Brain pericyte (primary cell): ENCODE measurements at regions not wholly inside any gene's neighbourhood (a gene's known extent, or its start where the extent isn't known, plus 50 kb on each side); places are given as distances from the start of the nearest gene placed in this dataset.

Experiments
- DNase-seq: peaks from one replicate; pipeline ENCODE4 v3.0.0-alpha.2; 2012; ENCODE audit warnings: low read depth, low spot score

- no peak for DNase-seq
Measured at GRCh38 chr17:13359774-13360173, 242.0 kb downstream of the HS3ST3A1 start.

DNA sequence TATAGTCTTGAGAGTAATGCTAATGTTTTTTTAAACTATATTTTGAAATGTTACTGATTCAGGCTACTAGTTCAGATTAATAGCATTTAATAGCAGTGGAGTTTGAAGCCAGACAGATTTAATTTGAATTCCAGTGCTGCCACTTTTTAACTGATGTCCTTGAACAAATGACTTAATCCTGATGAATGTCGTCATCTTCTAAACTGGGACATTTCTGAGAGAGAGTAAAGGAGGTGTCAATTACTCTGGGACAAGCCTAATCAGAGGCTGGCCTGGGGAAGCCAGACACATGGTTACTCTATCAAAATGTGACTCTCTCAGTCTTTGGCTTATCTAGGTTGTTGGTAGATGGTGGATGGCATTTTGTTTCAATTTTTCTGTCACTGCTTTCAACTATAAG, 246.7 kb downstream of the HS3ST3A1 start:
- DNase-seq: no peak

- DNase-seq: no peak
Measured at GRCh38 chr17:13353590-13353989, 248.1 kb downstream of the HS3ST3A1 start.

GRCh38 chr17:13352747-13353415, 248.8 kb downstream of the HS3ST3A1 start:
- no peak for DNase-seq

- DNase-seq: no peak
Measured at GRCh38 chr17:13351046-13351445, 250.7 kb downstream of the HS3ST3A1 start.

- DNase-seq: no peak
Measured at GRCh38 chr17:13350466-13350865, 251.3 kb downstream of the HS3ST3A1 start.

DNA sequence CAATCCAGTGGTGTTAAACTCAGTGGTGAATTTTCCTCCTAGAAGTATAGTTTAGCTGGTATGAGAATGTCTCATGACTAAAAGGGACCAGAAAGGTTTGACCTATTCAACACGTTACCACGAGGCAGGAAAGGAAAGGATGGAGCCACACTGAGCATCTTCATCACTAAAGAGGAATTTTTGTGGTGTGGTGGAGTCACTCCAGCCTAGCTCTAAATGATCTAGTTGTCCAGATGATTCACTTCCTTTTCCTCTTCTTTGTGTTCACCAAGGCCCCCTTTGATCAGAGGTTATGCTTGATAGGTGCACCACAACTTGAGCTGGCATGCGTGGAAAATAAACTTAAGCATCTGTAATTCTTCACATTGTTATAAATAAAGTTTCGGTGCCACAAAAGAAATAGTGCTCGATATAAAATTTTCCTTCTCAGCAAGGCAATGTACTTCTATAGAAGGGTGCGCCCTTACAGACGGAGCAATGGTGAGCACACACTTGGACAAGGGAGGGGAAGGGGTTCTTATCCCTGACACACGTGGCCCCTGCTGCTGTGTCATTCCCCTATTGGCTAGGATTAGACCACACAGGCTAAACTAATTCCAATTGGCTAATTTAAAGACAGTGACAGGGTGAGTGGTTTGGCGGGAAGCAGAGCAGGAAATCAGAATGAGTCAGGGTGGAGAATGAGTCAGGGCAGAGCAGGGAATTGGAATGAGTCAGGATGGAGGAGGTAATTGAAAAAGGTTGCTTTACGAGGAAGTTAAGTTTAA, 254.6 kb downstream of the HS3ST3A1 start:
- no peak for DNase-seq

GRCh38 chr17:13346592-13346991, 255.1 kb downstream of the HS3ST3A1 start:
- no peak for DNase-seq

GRCh38 chr17:13346081-13346533, 255.6 kb downstream of the HS3ST3A1 start:
- no peak for DNase-seq

DNA sequence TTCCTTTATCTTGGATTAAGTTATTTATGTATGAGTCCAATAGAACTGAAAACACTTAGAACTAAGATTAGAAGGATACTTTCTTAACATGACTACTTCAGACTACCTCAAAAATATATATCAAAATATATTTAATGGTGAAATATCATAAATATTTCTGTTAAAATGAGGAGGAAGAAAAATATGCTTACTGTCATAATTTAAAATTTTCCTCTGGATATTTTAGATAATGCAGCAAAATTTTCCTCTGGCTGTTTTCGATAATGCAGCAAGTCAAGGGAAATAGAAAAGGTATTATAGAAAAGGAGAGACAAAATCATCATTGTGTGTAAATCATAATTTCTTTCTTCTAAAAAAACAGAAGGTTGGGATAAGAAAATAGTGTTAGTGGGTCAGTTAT, 263.3 kb downstream of the HS3ST3A1 start:
- DNase-seq: no peak

DNA sequence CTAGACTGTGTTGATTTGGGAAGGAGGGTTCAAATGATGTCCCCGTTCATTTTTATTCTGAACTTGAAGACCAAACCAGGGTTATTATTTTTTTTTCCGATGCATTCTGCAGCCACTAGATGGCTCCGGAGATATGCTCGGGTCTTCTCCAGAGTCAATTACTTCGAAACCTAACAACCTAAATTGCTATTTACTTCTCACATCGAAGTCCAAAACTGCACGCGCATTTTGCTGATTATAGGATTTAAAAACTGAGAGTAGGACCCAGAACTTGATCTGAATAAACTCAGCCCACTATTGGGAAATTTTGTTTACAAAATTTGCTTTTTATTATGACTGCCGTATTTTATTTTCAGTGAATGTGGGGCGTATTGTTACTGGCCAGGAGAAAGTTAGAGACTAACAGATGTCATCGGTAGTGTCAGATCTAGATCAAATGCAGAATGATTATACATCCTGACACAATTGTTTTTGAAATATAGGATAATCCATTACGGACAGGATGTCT, 263.8 kb downstream of the HS3ST3A1 start:
- DNase-seq: no peak

DNA sequence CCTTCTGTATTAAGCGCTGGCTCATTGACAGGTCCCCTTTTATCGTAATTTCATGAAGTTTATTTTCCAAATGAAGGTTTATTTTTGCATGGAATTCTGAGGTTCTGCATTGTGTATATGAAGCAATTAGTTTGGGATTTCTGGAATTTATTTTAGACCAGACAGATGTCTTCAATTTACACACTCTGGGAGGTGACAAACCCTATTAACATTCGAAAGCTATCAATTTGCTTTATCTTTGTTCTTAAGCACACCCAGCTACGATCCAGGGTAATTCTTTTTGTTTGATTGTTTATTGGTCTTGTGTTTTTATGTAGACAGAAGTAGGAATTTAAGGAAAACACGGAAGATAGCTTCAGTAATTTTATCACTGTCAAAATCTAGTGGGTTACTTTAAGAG, 264.6 kb downstream of the HS3ST3A1 start:
- no peak for DNase-seq

- DNase-seq: no peak
Measured at GRCh38 chr17:13334374-13334773, 267.4 kb downstream of the HS3ST3A1 start.

DNA sequence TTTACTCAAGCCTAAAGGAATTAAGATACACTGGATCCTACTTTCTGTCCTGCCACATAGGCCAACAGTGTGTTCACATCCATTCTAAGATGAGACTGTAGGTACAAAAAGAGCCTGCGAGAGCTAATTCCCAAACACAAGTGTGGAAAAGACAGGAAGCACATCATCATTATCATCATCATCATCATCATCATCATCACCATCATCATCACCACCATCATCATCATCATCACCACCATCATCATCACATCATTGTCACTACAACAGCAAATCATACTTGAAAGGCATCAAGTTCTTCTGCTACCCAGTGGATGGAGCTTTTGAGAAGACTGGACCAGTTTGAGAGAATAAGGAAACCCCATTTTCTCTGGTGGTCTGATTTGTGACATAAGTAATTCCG, 268.1 kb downstream of the HS3ST3A1 start:
- DNase-seq: no peak

- no peak for DNase-seq
Measured at GRCh38 chr17:13332207-13332606, 269.5 kb downstream of the HS3ST3A1 start.

- no peak for DNase-seq
Measured at GRCh38 chr17:13329421-13329820, 272.3 kb downstream of the HS3ST3A1 start.

DNA sequence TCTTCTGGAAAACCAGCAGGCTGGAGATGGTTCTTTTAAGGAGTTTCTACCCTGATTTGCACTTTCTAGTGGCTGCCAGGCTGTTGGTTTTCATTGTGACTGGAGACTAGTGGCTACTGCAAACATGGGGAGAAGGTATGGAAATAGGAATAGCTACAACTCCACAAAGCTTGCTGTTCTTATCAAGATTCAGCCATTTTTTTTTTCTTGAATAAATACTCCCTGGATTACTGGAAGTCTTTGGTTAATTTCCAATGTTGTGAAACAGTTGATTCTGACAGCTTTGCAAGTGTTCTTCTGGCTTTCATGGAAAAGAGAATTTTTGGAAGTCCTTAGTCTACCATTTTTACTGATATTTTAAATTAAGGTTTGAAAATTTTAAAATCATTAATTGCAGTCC, 277.7 kb downstream of the HS3ST3A1 start:
- no peak for DNase-seq

DNA sequence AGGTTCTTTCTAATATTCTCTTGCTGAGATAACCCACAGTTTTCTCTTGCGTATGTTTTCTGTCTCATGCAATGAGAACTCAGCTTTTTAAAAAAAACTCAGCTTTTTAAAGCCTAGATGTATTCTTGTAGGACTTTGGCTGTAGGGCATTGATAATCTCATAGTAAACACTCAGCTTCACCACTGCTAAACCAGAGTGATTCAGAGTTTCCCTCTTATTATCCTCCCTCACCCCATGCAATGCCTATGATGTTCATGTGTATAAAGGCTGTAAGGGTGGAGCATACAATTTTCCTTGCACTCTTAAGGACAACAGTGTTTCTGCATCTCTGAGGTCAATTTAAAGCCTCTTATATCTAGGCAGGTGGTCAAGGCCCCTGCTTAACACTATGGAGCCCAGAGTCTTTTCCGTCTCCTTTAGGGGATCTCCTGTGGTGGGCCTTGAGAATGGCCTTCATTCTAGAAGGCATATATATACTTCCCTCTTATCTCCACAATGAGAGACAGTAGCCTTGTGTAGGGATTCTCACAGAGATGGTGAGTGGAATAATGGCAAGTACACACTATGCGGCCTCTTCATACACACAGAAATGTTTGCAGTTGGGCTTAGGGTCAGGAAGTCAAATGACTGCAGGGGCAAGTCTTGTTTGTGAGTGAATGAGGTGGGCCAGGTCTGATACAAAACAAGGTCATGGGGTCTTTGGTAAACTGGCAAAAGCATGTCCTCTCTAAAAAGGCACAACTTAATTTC, 279.6 kb downstream of the HS3ST3A1 start:
- DNase-seq: no peak

GRCh38 chr17:13320046-13320785, 281.5 kb downstream of the HS3ST3A1 start:
- no peak for DNase-seq

DNA sequence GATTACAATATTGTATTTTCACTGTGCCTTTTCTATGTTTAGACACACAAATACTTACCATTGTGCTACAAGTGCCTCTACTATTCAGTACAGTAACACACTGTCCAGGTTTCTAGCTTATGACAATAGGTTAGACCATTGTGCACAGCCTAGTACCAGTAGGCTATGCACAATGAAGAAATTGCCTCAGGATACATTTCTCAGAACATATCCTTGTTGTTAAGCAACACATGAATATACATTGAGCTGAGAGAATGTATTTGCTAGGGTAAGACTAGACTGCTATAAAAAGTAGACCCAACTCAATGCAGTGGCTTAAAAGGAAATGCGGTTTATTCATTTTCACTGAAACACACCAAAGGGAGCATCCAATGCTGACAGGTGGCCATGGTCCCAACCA, 285.1 kb downstream of the HS3ST3A1 start:
- no peak for DNase-seq

- no peak for DNase-seq
Measured at GRCh38 chr17:13311306-13311705, 290.4 kb downstream of the HS3ST3A1 start.

DNA sequence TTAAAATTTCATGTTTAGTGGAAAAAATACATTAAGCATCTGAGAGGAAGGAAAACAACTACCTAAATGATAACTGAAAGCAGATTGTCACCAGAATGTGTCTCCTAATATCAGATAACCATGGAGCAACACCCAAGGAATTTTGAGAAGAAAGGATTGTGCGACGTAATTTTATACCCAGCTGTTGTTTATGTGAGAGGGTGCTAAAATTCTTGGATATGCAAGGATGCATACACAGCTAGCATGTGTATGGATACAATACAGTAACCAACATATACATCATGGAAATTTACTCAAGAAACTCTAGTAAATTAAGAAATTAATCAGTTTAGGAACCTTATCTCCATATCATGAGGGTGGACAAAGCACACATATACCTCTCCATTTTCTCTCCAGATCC, 290.9 kb downstream of the HS3ST3A1 start:
- no peak for DNase-seq
